Neuronal stem cell (in vitro differentiated cells): ENCODE measurements at regions not wholly inside any gene's neighbourhood (a gene's known extent, or its start where the extent isn't known, plus 50 kb on each side); places are given as distances from the start of the nearest gene placed in this dataset.

Experiments used
- DNase-seq: peaks from one replicate; pipeline ENCODE4 v3.0.0-alpha.2; 2013; ENCODE audit warnings: low spot score
- H2AFZ ChIP-seq: one replicate; pipeline ENCODE4 v1.6.1; 2013; ENCODE audit warnings: mild to moderate bottlenecking, low read length, inconsistent platforms
- H2AK5ac ChIP-seq: 2 replicates; pipeline ENCODE4 v1.6.1; 2013; ENCODE audit warnings: low read depth, mild to moderate bottlenecking, inconsistent platforms, low read length, moderate library complexity, mixed read lengths
- H2BK120ac ChIP-seq: 2 replicates; pipeline ENCODE4 v1.6.1; 2013; ENCODE audit warnings: low read depth, mild to moderate bottlenecking, inconsistent platforms, low read length, moderate library complexity, mixed read lengths
- H2BK12ac ChIP-seq: one replicate; pipeline ENCODE4 v1.6.1; 2013; ENCODE audit warnings: low read length, inconsistent platforms
- H2BK15ac ChIP-seq: 2 replicates; pipeline ENCODE4 v1.6.1; 2013; ENCODE audit warnings: mild to moderate bottlenecking, low read length, inconsistent platforms, mixed read lengths
- H2BK5ac ChIP-seq: one replicate; pipeline ENCODE4 v1.6.1; 2013; ENCODE audit warnings: inconsistent platforms, mild to moderate bottlenecking, low read length, moderate library complexity
- H3K14ac ChIP-seq: one replicate; pipeline ENCODE4 v1.6.1; 2013; ENCODE audit warnings: low read length, inconsistent platforms
- H3K18ac ChIP-seq: 2 replicates; pipeline ENCODE4 v1.6.1; 2013; ENCODE audit warnings: low read length, inconsistent platforms
- H3K23ac ChIP-seq: 2 replicates; pipeline ENCODE4 v1.6.1; 2013; ENCODE audit warnings: low read depth, mild to moderate bottlenecking, mixed read lengths, low read length, inconsistent platforms; ENCODE audit not compliant: poor library complexity
- H3K27ac ChIP-seq: replicated peaks from 3 replicates; pipeline ENCODE4 v1.5.1; 2013; ENCODE audit warnings: low read length, inconsistent platforms
- H3K27me3 ChIP-seq, 3 experiments: 2 replicates each; pipeline ENCODE4 v1.6.1; 2013; ENCODE audit warnings: low read length in 3 of 3, mild to moderate bottlenecking in 2 of 3, inconsistent platforms in 1 of 3, low read depth in 1 of 3, mixed read lengths in 1 of 3, moderate library complexity in 1 of 3; ENCODE audit not compliant: control insufficient read depth in 3 of 3, insufficient read depth in 3 of 3
- H3K36me3 ChIP-seq, 2 donors: replicated peaks in 1 of 2; 2 replicates each; pipeline ENCODE4 v1.6.1; 2013; ENCODE audit warnings: low read length in 2 of 2; ENCODE audit not compliant: control insufficient read depth in 2 of 2, insufficient read depth in 2 of 2
- H3K4ac ChIP-seq: 2 replicates; pipeline ENCODE4 v1.6.1; 2013; ENCODE audit warnings: inconsistent platforms, mild to moderate bottlenecking, low read length, moderate library complexity
- H3K4me1 ChIP-seq, 2 donors: 1 replicate in 1 of 2; 2 replicates in 1 of 2; pipeline ENCODE4 v1.6.1; 2013; ENCODE audit warnings: low read length in 2 of 2, low read depth in 1 of 2; ENCODE audit not compliant: control insufficient read depth in 2 of 2, insufficient read depth in 1 of 2
- H3K4me2 ChIP-seq: one replicate; pipeline ENCODE4 v1.6.1; 2013; ENCODE audit warnings: mild to moderate bottlenecking, low read length, inconsistent platforms; ENCODE audit not compliant: insufficient read depth, poor library complexity, severe bottlenecking
- H3K4me3 ChIP-seq, 2 donors: 2 replicates each; pipeline ENCODE4 v1.5.1; 2013; ENCODE audit warnings: low read length in 2 of 2, mild to moderate bottlenecking in 2 of 2, inconsistent platforms in 1 of 2, moderate library complexity in 1 of 2
- H3K79me1 ChIP-seq: one replicate; pipeline ENCODE4 v1.6.1; 2013; ENCODE audit warnings: low read depth, mild to moderate bottlenecking, inconsistent platforms, low read length, moderate library complexity
- H3K9ac ChIP-seq: one replicate; pipeline ENCODE4 v1.6.1; 2013; ENCODE audit warnings: mild to moderate bottlenecking, low read depth, low read length, inconsistent platforms; ENCODE audit not compliant: poor library complexity
- H3K9me3 ChIP-seq, 2 donors: replicated peaks in 1 of 2; 2 replicates each; pipeline versions ENCODE3 to v1.6.1; 2013; ENCODE audit warnings: low read length in 2 of 2, mild to moderate bottlenecking in 2 of 2, inconsistent platforms in 1 of 2, low read depth in 1 of 2, mixed read lengths in 1 of 2, moderate library complexity in 1 of 2; ENCODE audit not compliant: control insufficient read depth in 2 of 2, insufficient read depth in 1 of 2
- H4K8ac ChIP-seq: one replicate; pipeline ENCODE4 v1.6.1; 2013; ENCODE audit warnings: low read depth, mild to moderate bottlenecking, inconsistent platforms, low read length, moderate library complexity
- H4K91ac ChIP-seq: one replicate; pipeline ENCODE4 v1.6.1; 2013; ENCODE audit warnings: low read length, low read depth, mild to moderate bottlenecking, inconsistent platforms; ENCODE audit not compliant: poor library complexity
- WGBS, 2 donors: extraction: QIAGEN DNeasy Blood & Tissue Kit; methylation state at CpG; one replicate each; pipeline ENCODE4 v1.1.7; 2013; ENCODE audit warnings: missing lambda C conversion rate in 2 of 2, mixed read lengths in 1 of 2; ENCODE audit not compliant: insufficient read length in 2 of 2, insufficient replicate concordance in 1 of 2; ENCODE audit errors: extremely low coverage in 2 of 2; 5-methylcytosine and 5-hydroxymethylcytosine counted together

DNA sequence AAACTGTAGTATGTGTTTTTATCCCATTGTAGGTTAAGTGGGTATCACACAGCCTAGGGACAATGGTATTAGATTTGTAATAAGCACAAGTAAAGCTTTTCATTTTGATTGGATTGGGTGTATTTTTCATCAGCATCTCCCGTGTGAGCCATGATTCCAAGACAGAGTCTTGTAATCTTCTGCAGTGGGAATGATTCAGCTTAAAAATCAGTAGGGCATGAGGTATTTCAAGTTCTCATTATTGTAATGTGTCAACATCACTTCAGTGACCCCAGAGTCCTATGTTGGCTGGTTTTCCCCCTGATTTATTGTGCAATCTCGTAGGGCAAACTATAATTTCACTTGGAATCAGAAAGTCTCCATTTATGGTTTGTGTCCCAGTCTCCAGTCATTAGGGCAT, 833.2 kb upstream of the RBFOX1 start:
- WGBS, 2 donors: no CpG with 5 or more reads among the region's 2 CpGs
- no peak for DNase-seq
- Histone ChIP-seq H2BK5ac (no peak overlapping the region), H2BK120ac (no peak overlapping the region), H3K4me1 (no peaks in the 10 kb centered on the region), H3K9me3 (no peaks in the 10 kb centered on the region), H3K4ac (no peak overlapping the region), H3K18ac (no peak overlapping the region), H3K4me3 (no peak overlapping the region), H2AFZ (no peak overlapping the region), H3K27me3 (no peaks in the 10 kb centered on the region), H3K36me3 (no peaks in the 10 kb centered on the region), H3K4me2 (no peak overlapping the region), H2AK5ac (no peak overlapping the region), H4K91ac (no peak overlapping the region), H2BK15ac (no peak overlapping the region), H4K8ac (no peak overlapping the region), H3K14ac (no peak overlapping the region), H3K23ac (no peak overlapping the region), H3K9ac (no peak overlapping the region), H3K27ac (no peak overlapping the region), H3K79me1 (no peaks in the 10 kb centered on the region), H2BK12ac (no peak overlapping the region)

DNA sequence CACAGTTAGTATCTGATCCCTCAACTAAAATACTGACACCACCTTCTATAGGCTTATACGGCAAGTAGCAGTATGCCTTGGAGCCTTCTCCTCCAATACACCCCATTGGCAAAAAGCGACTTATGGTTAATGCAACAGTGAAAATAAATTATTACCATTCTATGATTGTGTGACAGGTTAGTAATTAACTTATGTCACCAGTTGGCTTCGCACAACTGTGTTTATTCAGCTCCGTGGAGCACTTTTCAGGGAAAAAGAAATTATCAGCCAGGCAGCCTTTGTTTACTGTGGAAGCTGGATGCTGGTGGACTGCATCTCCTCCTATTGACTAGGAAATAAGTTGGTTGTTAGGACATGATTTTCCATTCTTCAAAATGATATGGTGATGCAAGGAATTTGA, 833.8 kb upstream of the RBFOX1 start:
- WGBS, 2 donors: no CpG with 5 or more reads among the region's 4 CpGs

DNA sequence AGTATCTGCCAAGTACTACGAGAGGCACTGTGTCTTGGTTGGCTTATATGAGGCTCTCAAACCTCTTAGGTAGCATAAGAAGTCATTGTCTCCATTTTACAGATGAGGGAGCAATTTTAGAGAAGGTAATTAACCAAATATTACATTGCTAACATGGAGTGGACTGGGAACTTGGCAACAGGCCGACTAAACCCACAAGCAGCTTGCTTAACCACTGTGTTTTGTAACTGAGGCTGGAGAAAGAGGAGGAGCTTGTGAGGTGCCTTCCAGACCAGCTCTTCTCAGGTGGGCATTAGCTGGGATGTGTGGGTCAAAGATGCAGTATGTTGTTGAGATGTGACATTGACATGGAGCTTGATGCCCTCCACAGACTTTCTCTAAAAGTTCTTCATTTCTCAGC, 835.6 kb upstream of the RBFOX1 start:
- no peaks in the 10 kb centered on the region for H3K4me1 ChIP-seq
- H3K9ac ChIP-seq: no peak overlapping the region
- H2BK5ac ChIP-seq: no peak overlapping the region
- no peak overlapping the region for H3K4me3 ChIP-seq
- no peak overlapping the region for H2BK12ac ChIP-seq
- H3K4ac ChIP-seq: no peak overlapping the region
- no peak for DNase-seq
- H2BK15ac ChIP-seq: no peak overlapping the region
- H3K14ac ChIP-seq: no peak overlapping the region
- H2AFZ ChIP-seq: no peak overlapping the region
- H3K27ac ChIP-seq: no peak overlapping the region
- H3K36me3 ChIP-seq: no peaks in the 10 kb centered on the region
- no peaks in the 10 kb centered on the region for H3K9me3 ChIP-seq
- H4K8ac ChIP-seq: no peak overlapping the region
- no peaks in the 10 kb centered on the region for H3K27me3 ChIP-seq
- H3K4me2 ChIP-seq: no peak overlapping the region
- WGBS, 2 donors: no CpG with 5 or more reads among the region's 2 CpGs
- no peak overlapping the region for H2BK120ac ChIP-seq
- no peaks in the 10 kb centered on the region for H3K79me1 ChIP-seq
- H3K18ac ChIP-seq: no peak overlapping the region
- H2AK5ac ChIP-seq: no peak overlapping the region
- no peak overlapping the region for H3K23ac ChIP-seq
- H4K91ac ChIP-seq: no peak overlapping the region

More for the DNA sequence above, 833.8 kb upstream of the RBFOX1 start:
- H3K14ac ChIP-seq: no peak overlapping the region
- H3K9ac ChIP-seq: no peak overlapping the region
- H3K4me3 ChIP-seq: no peak overlapping the region
- no peak overlapping the region for H2BK5ac ChIP-seq
- no peak overlapping the region for H4K91ac ChIP-seq
- H2BK15ac ChIP-seq: no peak overlapping the region
- H3K9me3 ChIP-seq: no peaks in the 10 kb centered on the region
- H2AFZ ChIP-seq: no peak overlapping the region
- no peak overlapping the region for H2BK12ac ChIP-seq
- DNase-seq: no peak
- H3K4ac ChIP-seq: no peak overlapping the region
- no peaks in the 10 kb centered on the region for H3K36me3 ChIP-seq
- H3K18ac ChIP-seq: no peak overlapping the region
- no peaks in the 10 kb centered on the region for H3K27me3 ChIP-seq
- no peak overlapping the region for H3K27ac ChIP-seq
- H4K8ac ChIP-seq: no peak overlapping the region
- H3K23ac ChIP-seq: no peak overlapping the region
- no peak overlapping the region for H2BK120ac ChIP-seq
- H3K4me2 ChIP-seq: no peak overlapping the region
- no peaks in the 10 kb centered on the region for H3K4me1 ChIP-seq
- H2AK5ac ChIP-seq: no peak overlapping the region
- no peaks in the 10 kb centered on the region for H3K79me1 ChIP-seq

DNA sequence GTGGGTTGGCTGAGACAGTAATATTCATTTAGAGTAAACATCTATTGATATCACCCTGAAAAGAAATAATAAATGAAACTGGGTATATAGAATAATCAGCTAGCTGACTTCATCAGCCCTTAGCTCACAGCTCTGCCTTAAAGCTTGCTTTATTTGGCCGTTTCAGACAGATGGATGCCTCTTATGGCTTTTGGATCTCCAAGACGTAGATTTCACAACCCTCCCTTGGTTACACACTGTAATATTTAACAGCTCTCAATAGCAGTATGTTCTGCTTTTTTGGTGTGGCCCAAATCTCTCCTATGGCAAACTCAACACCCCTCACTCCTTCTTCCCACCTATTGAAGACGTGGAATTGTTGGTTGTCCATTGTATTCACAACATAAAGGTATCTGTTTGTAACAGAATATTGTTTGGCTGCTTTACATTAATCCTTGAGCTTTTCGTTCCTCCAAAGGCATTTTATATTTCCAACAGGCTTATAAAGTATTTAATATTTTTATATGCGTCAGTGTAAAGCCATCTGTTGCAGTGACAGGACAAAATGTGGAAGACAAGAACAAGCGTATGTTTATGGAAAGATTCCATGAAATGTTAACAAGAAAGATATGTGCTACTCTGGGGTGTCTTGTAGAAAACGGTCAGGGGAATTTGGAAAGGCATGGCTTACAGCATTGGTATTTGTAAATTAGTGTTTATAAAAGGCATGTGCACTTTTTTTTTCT, 837.0 kb upstream of the RBFOX1 start:
- H2BK5ac ChIP-seq: no peak overlapping the region
- H2AK5ac ChIP-seq: no peak overlapping the region
- H3K18ac ChIP-seq: no peak overlapping the region
- no peak overlapping the region for H2BK120ac ChIP-seq
- H3K23ac ChIP-seq: no peak overlapping the region
- H4K91ac ChIP-seq: no peak overlapping the region
- H3K14ac ChIP-seq: no peak overlapping the region
- no peak overlapping the region for H2BK15ac ChIP-seq
- no peaks in the 10 kb centered on the region for H3K9me3 ChIP-seq
- no peak overlapping the region for H2AFZ ChIP-seq
- no peak for DNase-seq
- H3K4me1 ChIP-seq: no peaks in the 10 kb centered on the region
- H4K8ac ChIP-seq: no peak overlapping the region
- no peaks in the 10 kb centered on the region for H3K36me3 ChIP-seq
- H2BK12ac ChIP-seq: no peak overlapping the region
- no peak overlapping the region for H3K4ac ChIP-seq
- H3K27me3 ChIP-seq: no peaks in the 10 kb centered on the region
- H3K9ac ChIP-seq: no peak overlapping the region
- H3K4me2 ChIP-seq: no peak overlapping the region
- WGBS, 2 donors: no CpG with 5 or more reads among the region's 7 CpGs
- H3K79me1 ChIP-seq: no peaks in the 10 kb centered on the region
- H3K27ac ChIP-seq: no peak overlapping the region
- no peak overlapping the region for H3K4me3 ChIP-seq
